OCI-LY3 (cell line): ENCODE measurements at regions not wholly inside any gene's neighbourhood (a gene's known extent, or its start where the extent isn't known, plus 50 kb on each side); places are given as distances from the start of the nearest gene placed in this dataset.

Source experiments
- EZH2phosphoT487 ChIP-seq: fragments of 200-600 bp; shearing (Covaris generic); IDR thresholded peaks from 2 replicates; pipeline ENCODE4 v1.6.1; 2018; ENCODE audit warnings: antibody characterized with exemption, mixed run types, low read depth
- TF ChIP-seq, protein P1 (sequence below): fragments of 200-600, 300-600 bp; sonication (generic); IDR thresholded peaks from 2 replicates; pipeline ENCODE4 v1.5.1; 2014; ENCODE audit warnings: antibody characterized with exemption, low read length, low read depth

DNA sequence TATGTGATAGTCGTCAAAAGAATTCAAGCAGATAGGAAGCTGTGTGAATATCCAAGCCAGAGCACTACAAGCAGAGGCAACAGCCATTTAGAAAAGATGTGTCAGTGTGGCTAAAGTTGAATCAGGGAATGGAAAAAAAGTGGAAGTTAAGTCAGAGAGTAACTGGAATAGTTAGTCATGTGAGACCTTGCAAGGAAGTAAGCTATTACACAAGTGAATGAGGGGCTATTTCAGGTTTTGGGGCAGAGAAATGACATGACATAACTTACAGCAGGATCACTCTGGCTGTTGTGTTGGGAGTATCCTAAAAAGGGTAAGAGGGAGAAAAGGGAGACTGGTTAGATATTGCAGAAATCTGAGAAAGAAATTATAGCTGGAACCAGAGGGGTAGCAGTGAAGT lies 236.6 kb upstream of the PCDH18 start:
- TF ChIP-seq, protein P1, sequence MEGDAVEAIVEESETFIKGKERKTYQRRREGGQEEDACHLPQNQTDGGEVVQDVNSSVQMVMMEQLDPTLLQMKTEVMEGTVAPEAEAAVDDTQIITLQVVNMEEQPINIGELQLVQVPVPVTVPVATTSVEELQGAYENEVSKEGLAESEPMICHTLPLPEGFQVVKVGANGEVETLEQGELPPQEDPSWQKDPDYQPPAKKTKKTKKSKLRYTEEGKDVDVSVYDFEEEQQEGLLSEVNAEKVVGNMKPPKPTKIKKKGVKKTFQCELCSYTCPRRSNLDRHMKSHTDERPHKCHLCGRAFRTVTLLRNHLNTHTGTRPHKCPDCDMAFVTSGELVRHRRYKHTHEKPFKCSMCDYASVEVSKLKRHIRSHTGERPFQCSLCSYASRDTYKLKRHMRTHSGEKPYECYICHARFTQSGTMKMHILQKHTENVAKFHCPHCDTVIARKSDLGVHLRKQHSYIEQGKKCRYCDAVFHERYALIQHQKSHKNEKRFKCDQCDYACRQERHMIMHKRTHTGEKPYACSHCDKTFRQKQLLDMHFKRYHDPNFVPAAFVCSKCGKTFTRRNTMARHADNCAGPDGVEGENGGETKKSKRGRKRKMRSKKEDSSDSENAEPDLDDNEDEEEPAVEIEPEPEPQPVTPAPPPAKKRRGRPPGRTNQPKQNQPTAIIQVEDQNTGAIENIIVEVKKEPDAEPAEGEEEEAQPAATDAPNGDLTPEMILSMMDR, result no peak
- TF ChIP-seq EZH2phosphoT487, result no peak
